K562 (cell line): ENCODE measurements at regions not wholly inside any gene's neighbourhood (a gene's known extent, or its start where the extent isn't known, plus 50 kb on each side); places are given as distances from the start of the nearest gene placed in this dataset.

Experiments
- ATF3 ChIP-seq, 2 experiments: fragments of 450-650 bp in 1 of 2; sonication (generic) in 1 of 2; formaldehyde crosslinking in 1 of 2; IDR thresholded peaks in 1 of 2; conservative IDR thresholded peaks in 1 of 2; 2 replicates each; pipeline versions ENCODE4 v1.6.1 to v1.8.1; 2016 to 2023; ENCODE audit warnings: mild to moderate bottlenecking in 2 of 2, moderate library complexity in 2 of 2, inconsistent platforms in 1 of 2, missing genetic modification reagents in 1 of 2
- CTBP1 ChIP-seq: fragments of 450-650 bp; IDR thresholded peaks from 2 replicates; pipeline ENCODE4 v1.6.1; 2016; ENCODE audit warnings: borderline replicate concordance
- EP300 ChIP-seq: IDR thresholded peaks from 2 replicates; pipeline ENCODE4 v1.6.1; 2012; ENCODE audit warnings: low read length, improper control_type of control experiment
- POLR2AphosphoS2 ChIP-seq: IDR thresholded peaks from 2 replicates; pipeline ENCODE4 v1.6.1; 2012; ENCODE audit warnings: low read length, improper control_type of control experiment
- SMC3 ChIP-seq: conservative IDR thresholded peaks from 2 replicates; pipeline ENCODE4 v1.6.1; 2011; ENCODE audit warnings: low read depth, low read length, improper control_type of control experiment; ENCODE audit not compliant: insufficient read depth
- SRSF7 ChIP-seq: fragments of 200-400 bp; formaldehyde crosslinking; optimal IDR thresholded peaks from 2 replicates; pipeline ENCODE3; 2017; ENCODE audit warnings: mild to moderate bottlenecking, low read depth, low read length
- THRAP3 ChIP-seq: fragments of 450-650 bp; IDR thresholded peaks from 2 replicates; pipeline ENCODE4 v1.6.1; 2016; ENCODE audit warnings: mild to moderate bottlenecking, inconsistent platforms, borderline replicate concordance
- ZNF586 ChIP-seq: fragments of 450-650 bp; formaldehyde crosslinking; conservative IDR thresholded peaks from 2 replicates; pipeline ENCODE4 v1.4.0; 2020; ENCODE audit warnings: mild to moderate bottlenecking, moderate library complexity
- TF ChIP-seq, protein P1 (sequence below): sonication (generic); formaldehyde crosslinking; IDR thresholded peaks from 2 replicates; pipeline ENCODE4 v1.8.0; 2022; ENCODE audit warnings: missing genetic modification reagents, mild to moderate bottlenecking, moderate library complexity, borderline replicate concordance
- TF ChIP-seq, protein P2 (sequence below): IDR thresholded peaks from 3 replicates; pipeline ENCODE4 v1.6.1; 2011; ENCODE audit warnings: borderline replicate concordance, mild to moderate bottlenecking; ENCODE audit not compliant: insufficient read length, insufficient read depth

DNA sequence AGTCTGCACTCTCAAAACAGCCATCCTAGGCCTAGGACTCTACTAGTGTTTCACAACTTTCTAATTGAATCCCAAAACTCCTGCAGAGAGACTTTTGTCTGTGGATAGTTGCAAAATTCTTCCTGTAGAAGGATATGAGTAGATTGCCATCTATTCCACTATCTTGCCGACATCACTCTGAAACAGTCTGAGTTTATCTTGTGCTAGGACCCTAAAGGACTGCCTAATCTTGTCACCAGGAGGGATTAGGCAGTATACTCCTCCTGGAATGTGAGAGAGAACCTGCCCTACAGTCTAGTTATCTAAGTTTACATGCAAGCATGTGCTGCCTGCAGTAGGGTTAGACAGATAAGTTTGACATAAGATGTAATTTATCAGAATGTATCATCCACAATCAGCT, 1646.6 kb upstream of the PCDH7 start (continued):
- TF ChIP-seq, protein P1, sequence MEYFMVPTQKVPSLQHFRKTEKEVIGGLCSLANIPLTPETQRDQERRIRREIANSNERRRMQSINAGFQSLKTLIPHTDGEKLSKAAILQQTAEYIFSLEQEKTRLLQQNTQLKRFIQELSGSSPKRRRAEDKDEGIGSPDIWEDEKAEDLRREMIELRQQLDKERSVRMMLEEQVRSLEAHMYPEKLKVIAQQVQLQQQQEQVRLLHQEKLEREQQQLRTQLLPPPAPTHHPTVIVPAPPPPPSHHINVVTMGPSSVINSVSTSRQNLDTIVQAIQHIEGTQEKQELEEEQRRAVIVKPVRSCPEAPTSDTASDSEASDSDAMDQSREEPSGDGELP (CRISPR knock-in tag), result no peak
- no peak for TF ChIP-seq POLR2AphosphoS2
- no peak for TF ChIP-seq SMC3
- TF ChIP-seq THRAP3, result no peak
- TF ChIP-seq SRSF7, result no peak
- no peak for TF ChIP-seq ZNF586 (CRISPR knock-in tag)
- TF ChIP-seq CTBP1, result no peak
- TF ChIP-seq, protein P2, sequence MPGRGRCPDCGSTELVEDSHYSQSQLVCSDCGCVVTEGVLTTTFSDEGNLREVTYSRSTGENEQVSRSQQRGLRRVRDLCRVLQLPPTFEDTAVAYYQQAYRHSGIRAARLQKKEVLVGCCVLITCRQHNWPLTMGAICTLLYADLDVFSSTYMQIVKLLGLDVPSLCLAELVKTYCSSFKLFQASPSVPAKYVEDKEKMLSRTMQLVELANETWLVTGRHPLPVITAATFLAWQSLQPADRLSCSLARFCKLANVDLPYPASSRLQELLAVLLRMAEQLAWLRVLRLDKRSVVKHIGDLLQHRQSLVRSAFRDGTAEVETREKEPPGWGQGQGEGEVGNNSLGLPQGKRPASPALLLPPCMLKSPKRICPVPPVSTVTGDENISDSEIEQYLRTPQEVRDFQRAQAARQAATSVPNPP, result no peak
- no peak for TF ChIP-seq ATF3 (IDR thresholded peaks at IDR 0.05)
- no peak for TF ChIP-seq ATF3 (CRISPR knock-in tag; conservative IDR thresholded peaks at IDR 0.05)
- TF ChIP-seq EP300, result no peak
